ENCODE measurements at regions not wholly inside any gene's neighbourhood (a gene's known extent, or its start where the extent isn't known, plus 50 kb on each side); places are given as distances from the start of the nearest gene placed in this dataset.

DNA sequence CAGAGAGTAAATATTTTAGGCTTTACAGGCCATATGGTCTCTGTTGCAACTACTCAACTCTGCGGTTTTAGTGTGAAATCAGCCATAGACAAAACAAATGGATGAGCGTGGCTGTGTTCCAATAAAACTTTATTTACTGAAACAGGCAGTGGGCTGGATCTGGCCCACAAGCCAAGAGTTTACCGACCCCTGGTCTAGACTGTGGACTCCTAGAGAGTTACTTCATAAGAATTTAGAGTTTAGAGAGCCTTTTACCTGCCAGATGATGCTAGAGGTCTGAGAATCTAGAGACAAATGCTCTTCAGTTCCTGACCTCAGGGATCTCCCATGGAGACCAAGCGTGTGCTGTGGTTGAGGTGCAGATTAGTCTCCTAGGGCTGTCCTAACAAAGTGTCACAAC, 174.8 kb downstream of the PTEN start:
- H3K9me3 Mint-ChIP-seq = no peaks in the 10 kb centered on the region
- ATAC-seq (ENCODE audit: low read depth) = no peak
- H3K4me3 Mint-ChIP-seq = no peak overlapping the region
- ChIA-PET CTCF (no interaction called here), POLR2A (interaction anchor here (0.7 kb wide), 1 partner anchor 14 kb away, joined by 3 read pairs; no protein-coding TSS in a partner anchor)
- intact Hi-C loops (cut with micrococcal nuclease) = no loop called here
- peaks cover 2% of the 10 kb centered on the region for H3K4me1 Mint-ChIP-seq
- no peaks in the 10 kb centered on the region for H3K27me3 Mint-ChIP-seq
- no peak for TF ChIP-seq CTCF (IDR thresholded peaks at IDR 0.05)
- no peak for DNase-seq
- no peaks in the 10 kb centered on the region for H3K36me3 Mint-ChIP-seq (ENCODE audit: low read depth)
- H3K27ac Mint-ChIP-seq = no peak overlapping the region

GRCh38 chr10:88039496-88040200, 176.2 kb downstream of the PTEN start:
- CTCF ChIA-PET = no interaction called here
- Mint-ChIP-seq H3K27me3 (no peaks in the 10 kb centered on the region), H3K36me3 (ENCODE audit: low read depth) (no peaks in the 10 kb centered on the region), H3K4me3 (no peak overlapping the region), H3K4me1 (no peaks in the 10 kb centered on the region), H3K27ac (no peak overlapping the region), H3K9me3 (no peaks in the 10 kb centered on the region)
- ATAC-seq (ENCODE audit: low read depth) = no peak
- intact Hi-C loops (cut with micrococcal nuclease) = no loop called here
- DNase-seq = no peak
- POLR2A ChIA-PET = no interaction called here
- TF ChIP-seq CTCF (IDR thresholded peaks at IDR 0.05) = no peak

- Mint-ChIP-seq H3K27ac (no peak overlapping the region), H3K27me3 (no peaks in the 10 kb centered on the region), H3K36me3 (ENCODE audit: low read depth) (no peaks in the 10 kb centered on the region), H3K4me3 (no peak overlapping the region), H3K9me3 (no peaks in the 10 kb centered on the region), H3K4me1 (peaks cover 4% of the 10 kb centered on the region)
- DNase-seq (no peak), ATAC-seq (ENCODE audit: low read depth) (no peak)
- ChIA-PET CTCF (interaction anchor here (0.6 kb wide), 1 partner anchor 195 kb away, joined by 3 read pairs; no protein-coding TSS in a partner anchor), POLR2A (no interaction called here)
- intact Hi-C loops (cut with micrococcal nuclease) = no loop called here
- TF ChIP-seq CTCF (IDR thresholded peaks at IDR 0.05) = no peak
These were observed 178.1 kb downstream of the PTEN start for GRCh38 chr10:88041243-88042159.

DNA sequence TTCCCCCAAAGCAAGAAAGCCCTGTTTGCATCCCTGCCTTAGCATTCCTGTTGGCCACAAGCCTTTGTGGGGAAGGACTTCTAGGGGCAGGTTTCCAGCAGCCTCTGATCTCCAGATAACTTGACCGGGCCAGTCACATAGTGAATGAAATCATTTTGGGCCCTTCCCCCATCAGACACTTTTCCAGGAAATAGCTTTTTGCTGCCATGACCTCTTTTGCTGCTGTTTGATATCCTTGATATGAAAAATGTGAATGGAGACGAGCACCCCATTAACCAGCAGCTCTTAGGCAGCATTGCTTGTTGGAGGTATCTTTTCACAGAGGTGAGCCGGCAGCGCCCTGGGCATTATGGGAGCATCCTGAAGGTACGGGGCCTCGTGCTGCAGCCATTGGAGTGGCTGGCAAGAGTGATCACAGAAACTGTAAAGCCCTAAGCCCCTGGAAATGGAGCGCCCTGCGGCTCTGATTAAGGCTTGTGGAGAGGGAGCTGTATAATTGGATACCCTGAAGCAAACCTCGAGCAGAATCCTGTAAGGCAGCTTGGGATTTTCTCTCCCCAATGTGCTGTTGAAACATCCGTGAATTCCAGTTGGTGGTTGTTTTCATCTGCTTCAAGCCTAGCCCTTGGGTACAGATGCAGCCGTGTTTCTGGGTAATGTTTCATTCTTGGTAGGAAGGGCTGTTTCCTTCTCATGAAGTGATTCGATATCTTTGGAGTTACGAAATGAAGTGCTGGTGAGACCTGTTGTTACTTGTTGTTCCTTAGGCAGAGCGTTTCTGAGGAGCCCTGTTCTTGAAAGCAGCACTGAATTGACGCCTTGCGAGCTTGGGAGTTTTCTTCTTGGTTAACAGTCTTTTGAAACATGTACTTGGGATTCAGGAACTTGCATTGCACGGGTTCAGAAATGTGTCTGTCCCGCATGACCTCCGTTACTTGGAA, 179.0 kb downstream of the PTEN start:
- Mint-ChIP-seq H3K27me3 (no peaks in the 10 kb centered on the region), H3K9me3 (no peaks in the 10 kb centered on the region), H3K27ac (no peak overlapping the region), H3K4me3 (no peak overlapping the region), H3K4me1 (peaks cover 4% of the 10 kb centered on the region), H3K36me3 (ENCODE audit: low read depth) (no peaks in the 10 kb centered on the region)
- ATAC-seq (ENCODE audit: low read depth) (no peak), DNase-seq (no peak)
- CTCF ChIA-PET = interaction anchor here (0.6 kb wide), 1 partner anchor 196 kb away, joined by 3 read pairs; no protein-coding TSS in a partner anchor
- POLR2A ChIA-PET = no interaction called here
- TF ChIP-seq CTCF (IDR thresholded peaks at IDR 0.05) = no peak
- intact Hi-C loops (cut with micrococcal nuclease) = no loop called here
